ENCODE measurements at regions not wholly inside any gene's neighbourhood (a gene's known extent, or its start where the extent isn't known, plus 50 kb on each side); places are given as distances from the start of the nearest gene placed in this dataset.

- peaks cover 2% of the 10 kb centered on the region; the same call in 2 of the 3 replicates for H3K4me1 Mint-ChIP-seq
- Histone ChIP-seq H4K20me1 (replicated peaks; ENCODE audit: insufficient read depth) (no peaks in the 10 kb centered on the region), H3K27me3 (ENCODE audit: insufficient read depth) (no peaks in the 10 kb centered on the region), H3F3A (replicated peaks; ENCODE audit: low read depth) (no peaks in the 10 kb centered on the region), H3K36me3 (ENCODE audit: insufficient read depth) (no peaks in the 10 kb centered on the region), H3K4me1 (ENCODE audit: insufficient read depth) (no peaks in the 10 kb centered on the region), H3K79me2 (replicated peaks; ENCODE audit: insufficient read depth) (no peaks in the 10 kb centered on the region), H3K9me2 (ENCODE audit: insufficient read depth) (no peaks in the 10 kb centered on the region), H3K27ac (ENCODE audit: low read depth) (no peak overlapping the region), H3K4me2 (no peak overlapping the region), H2AFZ (no peak overlapping the region), H3K4me3 (no peak overlapping the region)
- TF ChIP-seq JUNB (IDR thresholded peaks at IDR 0.05; ENCODE audit: unreplicated experiment) (no peak), POLR2AphosphoS5 (IDR thresholded peaks at IDR 0.05; ENCODE audit: low read depth) (no peak), EZH2 (IDR thresholded peaks at IDR 0.05; ENCODE audit: low read depth, unreplicated experiment) (no peak), CREB1 (CRISPR knock-in tag; IDR thresholded peaks at IDR 0.05; ENCODE audit: low read depth) (no peak), STAT1 (IDR thresholded peaks at IDR 0.05; ENCODE audit: unreplicated experiment) (no peak), ZNF114 (CRISPR knock-in tag; IDR thresholded peaks at IDR 0.05) (no peak), NANOG (IDR thresholded peaks at IDR 0.05; ENCODE audit: borderline replicate concordance) (no peak), ZNF331 (CRISPR knock-in tag; IDR thresholded peaks at IDR 0.05; ENCODE audit: low read depth) (no peak), EZH2phosphoT487 (IDR thresholded peaks at IDR 0.05; ENCODE audit: unreplicated experiment) (no peak), CTCF (conservative IDR thresholded peaks at IDR 0.05; ENCODE audit: low read depth in 2 of 2) (no peak), REST (IDR thresholded peaks at IDR 0.05; ENCODE audit: unreplicated experiment) (no peak)
- TF ChIP-seq, protein P1, sequence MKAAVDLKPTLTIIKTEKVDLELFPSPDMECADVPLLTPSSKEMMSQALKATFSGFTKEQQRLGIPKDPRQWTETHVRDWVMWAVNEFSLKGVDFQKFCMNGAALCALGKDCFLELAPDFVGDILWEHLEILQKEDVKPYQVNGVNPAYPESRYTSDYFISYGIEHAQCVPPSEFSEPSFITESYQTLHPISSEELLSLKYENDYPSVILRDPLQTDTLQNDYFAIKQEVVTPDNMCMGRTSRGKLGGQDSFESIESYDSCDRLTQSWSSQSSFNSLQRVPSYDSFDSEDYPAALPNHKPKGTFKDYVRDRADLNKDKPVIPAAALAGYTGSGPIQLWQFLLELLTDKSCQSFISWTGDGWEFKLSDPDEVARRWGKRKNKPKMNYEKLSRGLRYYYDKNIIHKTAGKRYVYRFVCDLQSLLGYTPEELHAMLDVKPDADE (IDR thresholded peaks at IDR 0.05): no peak
- TF ChIP-seq, protein P2, sequence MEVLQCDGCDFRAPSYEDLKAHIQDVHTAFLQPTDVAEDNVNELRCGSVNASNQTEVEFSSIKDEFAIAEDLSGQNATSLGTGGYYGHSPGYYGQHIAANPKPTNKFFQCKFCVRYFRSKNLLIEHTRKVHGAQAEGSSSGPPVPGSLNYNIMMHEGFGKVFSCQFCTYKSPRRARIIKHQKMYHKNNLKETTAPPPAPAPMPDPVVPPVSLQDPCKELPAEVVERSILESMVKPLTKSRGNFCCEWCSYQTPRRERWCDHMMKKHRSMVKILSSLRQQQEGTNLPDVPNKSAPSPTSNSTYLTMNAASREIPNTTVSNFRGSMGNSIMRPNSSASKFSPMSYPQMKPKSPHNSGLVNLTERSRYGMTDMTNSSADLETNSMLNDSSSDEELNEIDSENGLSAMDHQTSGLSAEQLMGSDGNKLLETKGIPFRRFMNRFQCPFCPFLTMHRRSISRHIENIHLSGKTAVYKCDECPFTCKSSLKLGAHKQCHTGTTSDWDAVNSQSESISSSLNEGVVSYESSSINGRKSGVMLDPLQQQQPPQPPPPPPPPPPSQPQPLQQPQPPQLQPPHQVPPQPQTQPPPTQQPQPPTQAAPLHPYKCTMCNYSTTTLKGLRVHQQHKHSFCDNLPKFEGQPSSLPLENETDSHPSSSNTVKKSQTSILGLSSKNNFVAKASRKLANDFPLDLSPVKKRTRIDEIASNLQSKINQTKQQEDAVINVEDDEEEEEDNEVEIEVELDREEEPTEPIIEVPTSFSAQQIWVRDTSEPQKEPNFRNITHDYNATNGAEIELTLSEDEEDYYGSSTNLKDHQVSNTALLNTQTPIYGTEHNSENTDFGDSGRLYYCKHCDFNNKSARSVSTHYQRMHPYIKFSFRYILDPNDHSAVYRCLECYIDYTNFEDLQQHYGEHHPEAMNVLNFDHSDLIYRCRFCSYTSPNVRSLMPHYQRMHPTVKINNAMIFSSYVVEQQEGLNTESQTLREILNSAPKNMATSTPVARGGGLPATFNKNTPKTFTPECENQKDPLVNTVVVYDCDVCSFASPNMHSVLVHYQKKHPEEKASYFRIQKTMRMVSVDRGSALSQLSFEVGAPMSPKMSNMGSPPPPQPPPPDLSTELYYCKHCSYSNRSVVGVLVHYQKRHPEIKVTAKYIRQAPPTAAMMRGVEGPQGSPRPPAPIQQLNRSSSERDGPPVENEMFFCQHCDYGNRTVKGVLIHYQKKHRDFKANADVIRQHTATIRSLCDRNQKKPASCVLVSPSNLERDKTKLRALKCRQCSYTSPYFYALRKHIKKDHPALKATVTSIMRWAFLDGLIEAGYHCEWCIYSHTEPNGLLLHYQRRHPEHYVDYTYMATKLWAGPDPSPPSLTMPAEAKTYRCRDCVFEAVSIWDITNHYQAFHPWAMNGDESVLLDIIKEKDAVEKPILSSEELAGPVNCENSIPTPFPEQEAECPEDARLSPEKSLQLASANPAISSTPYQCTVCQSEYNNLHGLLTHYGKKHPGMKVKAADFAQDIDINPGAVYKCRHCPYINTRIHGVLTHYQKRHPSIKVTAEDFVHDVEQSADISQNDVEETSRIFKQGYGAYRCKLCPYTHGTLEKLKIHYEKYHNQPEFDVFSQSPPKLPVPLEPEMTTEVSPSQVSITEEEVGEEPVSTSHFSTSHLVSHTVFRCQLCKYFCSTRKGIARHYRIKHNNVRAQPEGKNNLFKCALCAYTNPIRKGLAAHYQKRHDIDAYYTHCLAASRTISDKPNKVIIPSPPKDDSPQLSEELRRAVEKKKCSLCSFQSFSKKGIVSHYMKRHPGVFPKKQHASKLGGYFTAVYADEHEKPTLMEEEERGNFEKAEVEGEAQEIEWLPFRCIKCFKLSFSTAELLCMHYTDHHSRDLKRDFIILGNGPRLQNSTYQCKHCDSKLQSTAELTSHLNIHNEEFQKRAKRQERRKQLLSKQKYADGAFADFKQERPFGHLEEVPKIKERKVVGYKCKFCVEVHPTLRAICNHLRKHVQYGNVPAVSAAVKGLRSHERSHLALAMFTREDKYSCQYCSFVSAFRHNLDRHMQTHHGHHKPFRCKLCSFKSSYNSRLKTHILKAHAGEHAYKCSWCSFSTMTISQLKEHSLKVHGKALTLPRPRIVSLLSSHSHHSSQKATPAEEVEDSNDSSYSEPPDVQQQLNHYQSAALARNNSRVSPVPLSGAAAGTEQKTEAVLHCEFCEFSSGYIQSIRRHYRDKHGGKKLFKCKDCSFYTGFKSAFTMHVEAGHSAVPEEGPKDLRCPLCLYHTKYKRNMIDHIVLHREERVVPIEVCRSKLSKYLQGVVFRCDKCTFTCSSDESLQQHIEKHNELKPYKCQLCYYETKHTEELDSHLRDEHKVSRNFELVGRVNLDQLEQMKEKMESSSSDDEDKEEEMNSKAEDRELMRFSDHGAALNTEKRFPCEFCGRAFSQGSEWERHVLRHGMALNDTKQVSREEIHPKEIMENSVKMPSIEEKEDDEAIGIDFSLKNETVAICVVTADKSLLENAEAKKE (CRISPR knock-in tag; IDR thresholded peaks at IDR 0.05): no peak
- H3K4me3 Mint-ChIP-seq: no peak overlapping the region
- no peaks in the 10 kb centered on the region for H3K9me3 Mint-ChIP-seq
- ATAC-seq (no peak), DNase-seq (ENCODE audit: low spot score) (no peak)
- H3K27ac Mint-ChIP-seq: no peak overlapping the region
- no peaks in the 10 kb centered on the region for H3K36me3 Mint-ChIP-seq (ENCODE audit: low read depth)
- peaks cover 2% of the 10 kb centered on the region for H3K27me3 Mint-ChIP-seq (ENCODE audit: insufficient read depth, low read depth, poor library complexity)
Observed at GRCh38 chr9:4932681-4933080, 52.4 kb upstream of the JAK2 start.

All from GM23338 (cell line).